Natural killer cell (primary cell): ENCODE measurements at regions not wholly inside any gene's neighbourhood (a gene's known extent, or its start where the extent isn't known, plus 50 kb on each side); places are given as distances from the start of the nearest gene placed in this dataset.
"Not testable (repeated sequence)": the region's sequence is repeated elsewhere in the genome, so short reads cannot be mapped to it uniquely, and the experiment has no call there.

Experiments used
- ATAC-seq, 3 donors: fragments of 150-1000 bp in 2 of 3; fragments of 200-7000 bp in 1 of 3; cut with Tn5 transposase; 1 replicate in 1 of 3; 2 replicates in 2 of 3; pipeline ENCODE4 v1.10.0; 2021; ENCODE audit warnings: mild to moderate bottlenecking in 2 of 3, moderate library complexity in 2 of 3
- DNase-seq, 2 donors: peaks; one replicate each; pipeline versions ENCODE4 v3.0.0 to v3.0.0-alpha.2; 2013 to 2021; ENCODE audit warnings: mixed read lengths in 1 of 2
- H3K27ac ChIP-seq: one replicate; pipeline ENCODE4 v1.5.1; 2013; ENCODE audit warnings: mild to moderate bottlenecking, low read length
- H3K27me3 ChIP-seq: one replicate; pipeline ENCODE4 v1.6.1; 2013; ENCODE audit warnings: low read length; ENCODE audit not compliant: control insufficient read depth, insufficient read depth
- H3K36me3 ChIP-seq: one replicate; pipeline ENCODE4 v1.6.1; 2013; ENCODE audit warnings: low read length; ENCODE audit not compliant: control insufficient read depth, insufficient read depth
- H3K4me1 ChIP-seq: one replicate; pipeline ENCODE4 v1.6.1; 2013; ENCODE audit warnings: low read length; ENCODE audit not compliant: control insufficient read depth, insufficient read depth
- H3K4me3 ChIP-seq: one replicate; pipeline ENCODE4 v1.5.1; 2013; ENCODE audit warnings: low read length
- H3K9me3 ChIP-seq: one replicate; pipeline ENCODE4 v1.6.1; 2013; ENCODE audit warnings: low read length; ENCODE audit not compliant: control insufficient read depth, insufficient read depth
- H3K27ac Mint-ChIP-seq, 2 donors: one replicate each; pipeline ENCODE4 v1.8.0; 2022; ENCODE audit warnings: mild to moderate bottlenecking in 2 of 2, mixed read lengths in 2 of 2, moderate library complexity in 1 of 2
- H3K27me3 Mint-ChIP-seq, 2 donors: one replicate each; pipeline ENCODE4 v1.8.0; 2022; ENCODE audit warnings: low read depth in 2 of 2, mixed read lengths in 2 of 2
- H3K36me3 Mint-ChIP-seq: one replicate; pipeline ENCODE4 v1.8.0; 2022; ENCODE audit warnings: mixed read lengths
- H3K4me1 Mint-ChIP-seq, 2 donors: one replicate each; pipeline ENCODE4 v1.8.0; 2022; ENCODE audit warnings: mixed read lengths in 2 of 2
- H3K4me3 Mint-ChIP-seq: one replicate; pipeline ENCODE4 v1.8.0; 2022; ENCODE audit warnings: mild to moderate bottlenecking, moderate library complexity, mixed read lengths
- H3K9me3 Mint-ChIP-seq, 2 donors: one replicate each; pipeline ENCODE4 v1.8.0; 2022; ENCODE audit warnings: mixed read lengths in 2 of 2
- WGBS: methylation state at CpG from one replicate; pipeline ENCODE4 v1.1.7; 2013; ENCODE audit warnings: missing lambda C conversion rate; ENCODE audit not compliant: insufficient coverage; 5-methylcytosine and 5-hydroxymethylcytosine counted together
- intact Hi-C: fragments of 100-400 bp; cut with micrococcal nuclease; formaldehyde crosslinking; loops from one replicate; pipeline ENCODE4 v1.14.2; 2022
- TF ChIP-seq, protein P1 (sequence below): fragments of 200-600 bp; IDR thresholded peaks from one replicate; pipeline ENCODE4 v1.8.0; 2022; ENCODE audit warnings: antibody characterized with exemption

DNA sequence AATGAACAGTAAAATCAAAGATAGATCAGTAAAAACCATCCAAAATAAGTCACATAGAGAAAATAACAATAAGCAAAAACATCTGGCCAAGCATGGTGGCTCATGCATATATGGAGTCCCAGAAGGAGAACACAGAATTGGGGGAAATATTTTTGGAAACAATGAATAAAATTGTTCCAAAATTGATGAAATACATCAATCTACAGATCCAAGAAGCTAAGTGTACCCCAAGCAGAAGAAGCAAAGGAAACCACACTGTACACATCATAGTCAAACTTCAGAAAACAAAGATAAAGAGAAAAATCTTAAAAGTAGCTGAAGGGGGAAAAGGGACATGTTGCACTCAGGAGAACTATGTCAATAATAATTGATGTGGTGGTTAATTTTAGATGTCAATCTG, 80.4 kb upstream of the RMP24 start:
- TF ChIP-seq, protein P1, sequence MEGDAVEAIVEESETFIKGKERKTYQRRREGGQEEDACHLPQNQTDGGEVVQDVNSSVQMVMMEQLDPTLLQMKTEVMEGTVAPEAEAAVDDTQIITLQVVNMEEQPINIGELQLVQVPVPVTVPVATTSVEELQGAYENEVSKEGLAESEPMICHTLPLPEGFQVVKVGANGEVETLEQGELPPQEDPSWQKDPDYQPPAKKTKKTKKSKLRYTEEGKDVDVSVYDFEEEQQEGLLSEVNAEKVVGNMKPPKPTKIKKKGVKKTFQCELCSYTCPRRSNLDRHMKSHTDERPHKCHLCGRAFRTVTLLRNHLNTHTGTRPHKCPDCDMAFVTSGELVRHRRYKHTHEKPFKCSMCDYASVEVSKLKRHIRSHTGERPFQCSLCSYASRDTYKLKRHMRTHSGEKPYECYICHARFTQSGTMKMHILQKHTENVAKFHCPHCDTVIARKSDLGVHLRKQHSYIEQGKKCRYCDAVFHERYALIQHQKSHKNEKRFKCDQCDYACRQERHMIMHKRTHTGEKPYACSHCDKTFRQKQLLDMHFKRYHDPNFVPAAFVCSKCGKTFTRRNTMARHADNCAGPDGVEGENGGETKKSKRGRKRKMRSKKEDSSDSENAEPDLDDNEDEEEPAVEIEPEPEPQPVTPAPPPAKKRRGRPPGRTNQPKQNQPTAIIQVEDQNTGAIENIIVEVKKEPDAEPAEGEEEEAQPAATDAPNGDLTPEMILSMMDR = no peak
- Mint-ChIP-seq H3K4me1 (no peaks in the 10 kb centered on the region), H3K36me3 (no peaks in the 10 kb centered on the region), H3K27ac (no peak overlapping the region), H3K4me3 (no peak overlapping the region), H3K27me3 (peaks cover 7 to 22% of the 10 kb centered on the region in 2 donors), H3K9me3 (peaks cover 0 to 5% of the 10 kb centered on the region in 2 donors)
- Histone ChIP-seq H3K27me3 (no peaks in the 10 kb centered on the region), H3K9me3 (no peaks in the 10 kb centered on the region), H3K36me3 (no peaks in the 10 kb centered on the region), H3K4me1 (no peaks in the 10 kb centered on the region), H3K27ac (no peak overlapping the region), H3K4me3 (no peak overlapping the region)
- ATAC-seq (no peak), DNase-seq (no peak)
- intact Hi-C loops = no loop called here

DNA sequence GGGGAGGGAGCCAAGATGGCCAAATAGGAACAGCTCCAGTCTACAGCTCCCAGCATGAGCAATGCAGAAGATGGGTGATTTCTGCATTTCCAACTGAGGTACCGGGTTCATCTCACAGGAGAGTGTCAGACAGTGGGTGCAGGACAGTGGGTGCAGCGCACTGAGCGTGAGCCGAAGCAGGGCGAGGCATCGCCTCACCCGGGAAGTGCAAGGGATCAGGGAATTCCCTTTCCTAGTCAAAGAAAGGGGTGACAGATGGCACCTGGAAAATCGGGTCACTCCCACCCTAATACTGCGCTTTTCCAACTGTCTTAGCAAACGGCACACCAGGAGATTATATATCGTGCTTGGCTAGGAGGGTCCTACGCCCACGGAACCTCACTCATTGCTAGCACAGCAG, 75.0 kb upstream of the RMP24 start:
- H3K27ac Mint-ChIP-seq, H3K36me3 Mint-ChIP-seq, H3K27me3 Mint-ChIP-seq, H3K4me3 Mint-ChIP-seq, ATAC-seq, H3K4me3 ChIP-seq, intact Hi-C loops, H3K4me1 Mint-ChIP-seq, H3K27ac ChIP-seq, DNase-seq, H3K36me3 ChIP-seq, H3K4me1 ChIP-seq, H3K9me3 Mint-ChIP-seq, H3K9me3 ChIP-seq, H3K27me3 ChIP-seq: not testable (repeated sequence)
- 93% methylated on average over 12 of the region's 13 CpGs for WGBS

DNA sequence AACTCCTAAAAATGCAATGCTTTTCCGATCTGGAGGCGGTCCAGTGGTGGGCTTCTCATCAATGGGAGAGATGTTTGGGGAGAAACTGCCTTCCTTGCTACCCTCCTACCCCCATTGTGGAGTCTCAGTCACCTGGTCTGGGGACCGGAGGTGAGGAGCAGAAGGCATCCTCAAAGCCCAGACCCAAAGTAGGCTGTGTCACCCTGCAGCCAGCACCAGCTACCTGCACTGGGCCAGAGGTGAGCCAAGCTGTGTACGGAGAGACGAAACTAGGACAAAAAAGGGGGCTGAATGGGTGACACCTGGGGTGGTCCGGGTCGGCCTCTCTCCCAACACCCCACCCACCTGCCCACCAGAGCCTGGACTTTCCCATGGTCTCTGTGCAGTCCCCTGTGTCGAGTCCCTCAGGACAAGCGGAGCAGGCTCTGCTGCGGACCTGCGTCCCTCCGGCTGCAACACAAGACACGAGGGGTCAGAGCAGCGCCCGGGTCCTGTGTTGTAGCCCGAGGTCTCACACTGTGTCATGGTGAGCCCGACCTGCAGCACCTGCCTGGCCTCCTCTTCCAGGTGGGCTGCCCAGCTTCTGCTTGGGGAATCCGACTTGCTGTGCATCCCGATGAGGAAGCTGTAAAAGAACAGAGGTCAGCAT, 68.0 kb upstream of the RMP24 start:
- ATAC-seq = no peak
- no peaks in the 10 kb centered on the region for H3K4me1 Mint-ChIP-seq
- no peaks in the 10 kb centered on the region for H3K36me3 Mint-ChIP-seq
- WGBS = 90% methylated on average over 17 of the region's 19 CpGs
- TF ChIP-seq, protein P1 = no peak
- Histone ChIP-seq H3K27me3 (no peaks in the 10 kb centered on the region), H3K4me3 (no peak overlapping the region), H3K4me1 (no peaks in the 10 kb centered on the region), H3K27ac (no peak overlapping the region), H3K9me3 (no peaks in the 10 kb centered on the region), H3K36me3 (no peaks in the 10 kb centered on the region)
- no peak for DNase-seq
- intact Hi-C loops = no loop called here
- H3K27ac Mint-ChIP-seq = no peak overlapping the region
- no peaks in the 10 kb centered on the region for H3K9me3 Mint-ChIP-seq
- no peak overlapping the region for H3K4me3 Mint-ChIP-seq
- peaks cover 0 to 5% of the 10 kb centered on the region in 2 donors for H3K27me3 Mint-ChIP-seq

DNA sequence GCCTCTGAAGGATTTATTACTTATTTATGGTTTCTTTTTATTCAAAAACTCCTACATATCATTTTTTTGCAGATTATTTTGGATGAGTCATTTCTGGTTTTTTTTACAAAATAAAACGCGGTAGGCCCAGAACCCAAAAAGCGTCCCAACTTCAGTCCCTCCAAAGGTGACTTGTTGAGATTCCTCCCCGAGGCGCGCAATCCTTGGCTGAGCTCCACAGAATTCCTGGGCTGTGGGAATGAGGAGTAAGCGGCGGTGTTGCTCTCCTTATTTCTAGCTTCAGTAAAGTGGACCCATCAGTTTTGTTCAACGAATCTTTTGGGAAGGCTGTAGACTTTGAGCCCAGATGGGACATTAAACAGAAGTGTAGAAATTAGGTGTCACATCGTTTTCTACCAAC, 67.0 kb upstream of the RMP24 start:
- WGBS = 94% methylated on average over 10 of the region's 10 CpGs
- DNase-seq (no peak), ATAC-seq (no peak)
- peaks cover 0 to 5% of the 10 kb centered on the region in 2 donors for H3K27me3 Mint-ChIP-seq
- Histone ChIP-seq H3K9me3 (no peaks in the 10 kb centered on the region), H3K27me3 (no peaks in the 10 kb centered on the region), H3K27ac (no peak overlapping the region), H3K4me1 (no peaks in the 10 kb centered on the region), H3K36me3 (no peaks in the 10 kb centered on the region), H3K4me3 (no peak overlapping the region)
- no peaks in the 10 kb centered on the region for H3K36me3 Mint-ChIP-seq
- TF ChIP-seq, protein P1 = no peak
- no peaks in the 10 kb centered on the region for H3K9me3 Mint-ChIP-seq
- intact Hi-C loops = no loop called here
- no peaks in the 10 kb centered on the region for H3K4me1 Mint-ChIP-seq
- H3K4me3 Mint-ChIP-seq = no peak overlapping the region
- H3K27ac Mint-ChIP-seq = no peak overlapping the region

DNA sequence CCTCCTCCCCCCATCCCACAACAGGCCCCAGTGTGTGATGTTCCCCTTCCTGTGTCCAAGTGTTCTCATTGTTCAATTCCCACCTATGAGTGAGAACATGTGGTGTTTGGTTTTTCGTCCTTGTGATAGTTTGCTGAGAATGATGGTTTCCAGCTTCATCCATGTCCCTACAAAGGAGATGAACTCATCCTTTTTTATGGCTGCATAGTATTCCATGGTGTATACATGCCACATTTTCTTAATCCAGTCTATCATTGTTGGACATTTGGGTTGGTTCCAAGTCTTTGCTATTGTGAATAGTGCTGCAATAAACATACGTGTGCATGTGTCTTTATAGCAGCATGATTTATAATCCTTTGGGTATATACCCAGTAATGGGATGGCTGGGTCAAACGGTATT, 66.2 kb upstream of the RMP24 start:
- H3K4me1 Mint-ChIP-seq, H3K9me3 ChIP-seq, H3K36me3 ChIP-seq, H3K9me3 Mint-ChIP-seq, H3K27me3 ChIP-seq, intact Hi-C loops, H3K36me3 Mint-ChIP-seq, H3K27ac Mint-ChIP-seq, H3K4me3 ChIP-seq, ATAC-seq, H3K4me1 ChIP-seq, H3K4me3 Mint-ChIP-seq, H3K27me3 Mint-ChIP-seq, H3K27ac ChIP-seq, DNase-seq: not testable (repeated sequence)
- WGBS = no CpG with 5 or more reads among the region's 3 CpGs
